ENCODE measurements at regions not wholly inside any gene's neighbourhood (a gene's known extent, or its start where the extent isn't known, plus 50 kb on each side); places are given as distances from the start of the nearest gene placed in this dataset.
"Not testable (repeated sequence)": the region's sequence is repeated elsewhere in the genome, so short reads cannot be mapped to it uniquely, and the experiment has no call there.

DNA sequence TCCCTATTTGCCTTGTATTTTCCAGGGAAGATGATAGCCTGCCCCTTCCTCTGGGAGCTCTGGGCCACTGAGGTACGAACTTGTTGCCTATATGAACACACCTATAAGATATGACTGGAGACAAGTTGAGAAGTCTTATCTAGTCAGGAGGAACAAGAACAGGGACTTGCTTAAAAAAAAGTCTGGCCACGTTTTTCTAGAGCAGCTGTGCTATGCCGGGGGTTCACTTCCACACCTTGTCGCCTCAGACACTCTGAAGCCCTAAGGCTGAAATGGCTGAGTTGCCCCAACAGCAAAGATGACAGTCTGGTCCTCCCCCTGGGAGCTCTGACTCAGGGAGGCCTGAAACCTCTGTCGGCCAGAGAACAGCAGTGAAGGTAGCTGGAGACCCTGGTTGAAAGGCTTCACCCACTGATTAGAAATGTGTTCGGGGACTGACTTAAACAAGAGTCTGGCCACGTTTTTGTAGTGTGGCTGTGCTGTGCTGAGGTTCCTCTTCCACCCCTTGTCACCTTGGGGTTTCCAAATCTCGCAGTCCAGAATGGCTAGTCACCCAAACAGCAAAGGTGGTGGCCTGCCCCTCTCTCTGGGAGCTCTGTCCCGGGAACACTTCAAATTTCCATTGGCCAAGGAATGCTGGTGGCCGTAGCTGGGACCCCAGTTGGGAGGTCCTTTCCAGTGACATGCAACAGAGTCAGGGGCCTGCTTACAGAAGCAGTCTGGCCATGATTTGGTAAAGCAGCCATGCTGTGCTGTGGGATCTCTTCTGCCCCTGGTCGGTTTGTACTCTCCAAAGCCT is 225.5 kb downstream of the CWH43 start:
- H3K4me1 Mint-ChIP-seq (ENCODE audit: low read depth); H3K4me3 Mint-ChIP-seq; DNase-seq; H3K27me3 Mint-ChIP-seq; H3K27ac Mint-ChIP-seq; H3K36me3 Mint-ChIP-seq (ENCODE audit: low read depth): not testable (repeated sequence)
- peaks cover 17% of the 10 kb centered on the region for H3K9me3 Mint-ChIP-seq

DNA sequence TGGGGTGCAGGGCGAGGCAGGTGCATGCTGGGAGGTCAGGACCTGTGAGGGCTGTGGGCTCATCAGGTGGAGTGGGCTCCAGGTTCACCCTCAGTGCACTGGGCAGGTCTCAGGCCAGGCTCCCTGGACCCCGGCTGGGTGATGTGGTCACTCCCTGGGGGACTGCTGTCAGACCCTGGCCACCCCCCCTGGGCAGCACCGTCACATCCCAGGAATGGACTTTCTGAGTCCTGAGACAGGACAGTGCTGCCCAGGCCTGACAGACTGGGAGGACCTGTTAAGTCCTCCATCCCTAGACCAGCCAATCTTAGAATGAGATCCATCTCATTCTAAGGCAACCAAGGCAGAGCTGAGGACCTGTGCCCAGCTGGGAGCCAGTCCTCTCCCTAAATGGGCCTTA is 227.2 kb downstream of the CWH43 start:
- not testable (repeated sequence) for H3K27ac Mint-ChIP-seq; H3K27me3 Mint-ChIP-seq; H3K36me3 Mint-ChIP-seq (ENCODE audit: low read depth); H3K4me1 Mint-ChIP-seq (ENCODE audit: low read depth); H3K4me3 Mint-ChIP-seq; DNase-seq
- peaks cover 19% of the 10 kb centered on the region for H3K9me3 Mint-ChIP-seq

DNA sequence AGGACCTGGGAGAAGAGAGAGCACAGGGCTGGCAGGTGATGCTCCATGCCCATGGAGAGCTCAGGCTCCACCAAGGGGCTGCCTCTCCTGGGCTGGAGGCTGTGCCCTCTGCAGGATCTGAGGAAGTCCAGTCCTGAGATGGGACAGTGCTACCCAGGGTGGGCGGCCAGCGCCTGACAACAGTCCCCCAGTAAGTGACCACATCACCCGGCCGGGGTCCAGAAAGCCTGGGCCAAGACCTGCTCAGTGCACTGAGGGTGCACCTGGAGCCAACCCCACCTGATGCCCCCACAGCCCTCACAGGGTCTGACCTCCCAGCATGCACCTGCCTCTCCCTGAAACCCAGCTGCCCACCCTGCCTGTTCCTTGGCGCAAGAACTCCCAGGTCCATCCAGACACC is 227.7 kb downstream of the CWH43 start:
- not testable (repeated sequence) for H3K27me3 Mint-ChIP-seq; DNase-seq; H3K4me3 Mint-ChIP-seq; H3K4me1 Mint-ChIP-seq (ENCODE audit: low read depth); H3K36me3 Mint-ChIP-seq (ENCODE audit: low read depth); H3K27ac Mint-ChIP-seq
- peaks cover 17% of the 10 kb centered on the region for H3K9me3 Mint-ChIP-seq

DNA sequence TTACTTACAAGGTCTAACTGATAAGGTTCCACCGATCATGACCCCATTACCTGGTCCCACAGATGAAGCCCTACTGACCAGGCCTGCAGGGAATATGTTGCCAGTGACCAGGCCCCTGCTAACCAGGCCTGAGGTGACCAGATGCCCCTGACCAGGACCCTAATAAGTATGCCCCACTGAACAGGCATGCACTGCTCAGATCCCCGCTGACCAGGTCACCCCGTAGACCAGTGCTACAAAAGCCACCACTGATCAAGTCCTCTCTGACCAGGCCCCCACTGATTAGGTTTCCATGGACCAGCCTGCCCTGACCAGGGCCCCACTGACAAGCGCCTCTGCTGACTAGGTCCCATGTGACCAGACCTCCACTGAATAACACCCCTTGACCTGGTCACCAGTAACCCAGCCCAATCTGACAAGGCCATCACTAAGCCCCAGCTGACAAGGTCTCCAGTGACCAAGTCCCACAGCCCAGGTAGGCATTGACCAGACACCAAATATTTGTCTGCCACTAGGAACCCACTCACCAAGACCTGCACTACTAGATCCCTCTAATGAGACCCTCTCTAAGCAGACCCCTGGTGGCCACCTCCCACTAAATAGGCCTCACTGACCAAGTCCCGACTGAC is 228.5 kb downstream of the CWH43 start:
- not testable (repeated sequence) for H3K36me3 Mint-ChIP-seq (ENCODE audit: low read depth); H3K4me1 Mint-ChIP-seq (ENCODE audit: low read depth); DNase-seq; H3K27me3 Mint-ChIP-seq; H3K27ac Mint-ChIP-seq; H3K4me3 Mint-ChIP-seq
- H3K9me3 Mint-ChIP-seq: peaks cover 22% of the 10 kb centered on the region

DNA sequence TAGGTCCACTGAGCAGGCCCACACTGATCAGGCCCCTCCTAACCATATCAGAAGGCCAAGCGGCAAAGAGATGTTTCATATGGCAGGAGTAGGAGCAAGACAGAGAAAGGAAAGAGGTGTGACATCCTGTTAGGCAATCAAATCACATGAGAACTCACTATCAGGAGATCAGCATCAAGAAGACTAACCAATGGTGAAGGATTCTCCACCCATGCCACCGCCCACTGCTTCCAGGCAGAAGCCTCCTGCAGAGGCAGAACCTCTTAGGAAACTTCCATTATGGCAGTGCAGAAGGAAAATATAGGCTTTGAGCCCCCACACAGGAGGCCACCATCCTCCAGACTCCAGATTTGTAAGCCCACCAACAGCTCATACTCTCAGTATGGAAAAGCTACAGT is 229.0 kb downstream of the CWH43 start:
- peaks cover 21% of the 10 kb centered on the region for H3K9me3 Mint-ChIP-seq
- H3K36me3 Mint-ChIP-seq (ENCODE audit: low read depth); H3K27ac Mint-ChIP-seq; H3K27me3 Mint-ChIP-seq; H3K4me3 Mint-ChIP-seq; H3K4me1 Mint-ChIP-seq (ENCODE audit: low read depth); DNase-seq: not testable (repeated sequence)

DNA sequence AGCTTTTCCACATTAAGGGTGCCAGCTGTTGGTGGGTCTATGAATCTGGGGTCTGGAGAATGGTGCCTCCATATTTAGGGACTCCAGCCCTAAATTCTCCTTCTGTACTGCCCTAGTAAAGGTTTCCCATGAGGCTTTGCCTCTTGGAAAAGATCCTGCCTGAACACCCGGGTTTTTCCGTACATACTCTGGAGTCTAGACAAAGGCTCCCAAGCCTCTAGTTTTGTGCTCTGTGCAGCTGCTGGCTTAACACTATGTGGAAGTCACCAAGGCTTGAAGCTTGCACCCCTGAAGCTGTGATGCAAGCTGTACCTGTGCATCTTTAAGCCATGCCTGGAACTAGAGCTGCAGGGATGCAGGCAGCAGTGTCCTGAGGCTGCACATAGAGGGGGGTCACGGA is 230.5 kb downstream of the CWH43 start:
- not testable (repeated sequence) for H3K4me1 Mint-ChIP-seq (ENCODE audit: low read depth); H3K4me3 Mint-ChIP-seq; H3K36me3 Mint-ChIP-seq (ENCODE audit: low read depth); H3K27ac Mint-ChIP-seq; H3K27me3 Mint-ChIP-seq; DNase-seq
- H3K9me3 Mint-ChIP-seq: peaks cover 33% of the 10 kb centered on the region

DNA sequence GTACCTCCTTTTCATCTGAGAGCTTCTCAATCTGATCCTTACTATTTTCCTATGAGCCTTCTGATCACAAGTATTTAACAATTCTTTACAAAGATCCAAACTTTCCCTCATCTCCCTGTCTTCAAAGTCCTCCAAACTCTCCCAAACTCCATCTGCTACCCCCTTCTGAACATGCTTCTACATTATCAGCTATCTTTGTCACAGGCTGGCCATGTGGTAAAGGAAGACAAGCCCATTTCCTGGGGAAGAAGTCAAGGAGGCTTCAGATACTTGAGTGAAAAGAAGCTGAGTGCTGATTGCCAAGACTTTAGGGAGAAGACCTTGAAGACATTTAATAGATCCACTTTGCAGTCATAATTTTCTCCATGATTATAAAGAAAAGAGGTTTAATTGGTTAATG is 231.4 kb downstream of the CWH43 start:
- DNase-seq: no peak
- Mint-ChIP-seq H3K4me3 (no peak overlapping the region), H3K27ac (no peak overlapping the region), H3K36me3 (ENCODE audit: low read depth) (no peaks in the 10 kb centered on the region), H3K27me3 (no peaks in the 10 kb centered on the region), H3K4me1 (ENCODE audit: low read depth) (no peaks in the 10 kb centered on the region), H3K9me3 (peaks cover 36% of the 10 kb centered on the region)

DNA sequence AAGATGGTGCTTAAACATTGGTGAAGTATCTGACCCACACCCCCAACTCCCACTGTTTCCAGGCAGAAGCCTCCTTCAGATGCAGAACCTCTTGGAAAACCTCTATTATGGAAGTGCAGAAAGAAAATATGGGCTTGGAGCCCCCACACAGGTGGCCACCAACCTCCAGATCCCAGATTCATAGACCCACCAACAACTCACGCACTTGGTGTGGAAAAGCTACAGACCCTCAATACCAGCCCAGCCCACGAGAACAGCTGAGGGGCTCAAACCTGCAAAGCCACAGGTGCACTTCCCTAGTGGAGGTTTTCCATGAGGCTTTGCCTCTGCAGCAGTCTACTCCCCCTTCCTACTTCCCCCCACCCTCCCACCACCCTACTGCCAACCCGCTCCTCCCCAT is 232.0 kb downstream of the CWH43 start:
- not testable (repeated sequence) for H3K4me3 Mint-ChIP-seq; H3K36me3 Mint-ChIP-seq (ENCODE audit: low read depth); H3K27ac Mint-ChIP-seq; H3K27me3 Mint-ChIP-seq; DNase-seq; H3K4me1 Mint-ChIP-seq (ENCODE audit: low read depth)
- peaks cover 38% of the 10 kb centered on the region for H3K9me3 Mint-ChIP-seq

DNA sequence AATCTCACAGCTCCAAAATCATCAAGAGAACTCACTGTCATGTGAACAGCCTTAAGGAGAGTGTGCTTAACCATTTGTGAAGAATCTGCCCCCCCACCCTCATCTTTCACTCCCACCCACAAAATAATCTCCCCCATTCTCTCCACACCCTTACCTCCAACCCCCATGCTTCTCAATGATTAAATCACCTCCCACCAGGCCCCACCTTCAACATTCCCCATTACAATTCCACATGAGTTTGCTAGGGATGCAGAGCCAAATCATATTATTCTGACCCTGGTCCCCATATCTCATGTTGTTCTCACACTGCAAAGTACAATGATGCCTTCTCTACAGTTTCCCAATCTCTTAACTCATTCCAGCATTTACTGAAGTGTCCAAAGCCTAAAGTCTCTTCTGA is 232.9 kb downstream of the CWH43 start:
- DNase-seq; H3K27ac Mint-ChIP-seq; H3K4me1 Mint-ChIP-seq (ENCODE audit: low read depth); H3K4me3 Mint-ChIP-seq; H3K27me3 Mint-ChIP-seq; H3K36me3 Mint-ChIP-seq (ENCODE audit: low read depth): not testable (repeated sequence)
- peaks cover 38% of the 10 kb centered on the region for H3K9me3 Mint-ChIP-seq

DNA sequence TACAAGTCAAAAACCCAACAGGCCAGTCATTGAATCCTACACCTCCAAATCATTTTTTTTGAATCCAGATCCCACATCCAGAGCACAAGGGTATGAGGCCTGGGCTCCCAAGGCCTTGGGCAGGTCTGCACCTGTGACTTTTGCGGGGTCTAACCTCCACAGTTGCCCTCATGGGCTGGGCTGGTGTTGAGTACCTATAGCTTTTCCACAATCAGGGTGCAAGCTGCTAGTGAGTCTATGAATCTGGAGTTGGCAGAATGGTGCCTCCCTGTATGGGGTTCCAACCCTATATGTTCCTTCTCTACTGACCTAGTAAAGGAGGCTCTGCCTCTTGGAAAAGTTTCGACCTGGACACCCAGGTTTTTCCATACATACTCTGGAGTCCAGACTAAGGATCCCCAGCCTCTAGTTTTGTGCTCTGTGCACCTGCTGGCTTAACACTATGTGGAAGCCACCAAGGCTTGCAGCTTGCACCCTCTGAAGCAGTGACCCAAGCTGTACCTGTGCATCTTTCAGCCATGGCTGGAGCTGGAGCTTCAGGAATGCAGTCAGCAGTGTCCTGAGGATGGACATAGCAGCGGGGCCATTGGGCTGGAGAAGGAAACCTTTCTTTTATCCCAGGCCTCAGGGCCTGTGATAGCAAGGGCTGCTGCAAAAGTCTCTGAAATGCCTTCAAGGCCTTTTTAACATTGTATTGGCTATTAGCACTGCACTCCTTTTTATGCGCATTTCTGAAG is 233.6 kb downstream of the CWH43 start:
- not testable (repeated sequence) for H3K27ac Mint-ChIP-seq; H3K27me3 Mint-ChIP-seq; H3K4me1 Mint-ChIP-seq (ENCODE audit: low read depth); H3K36me3 Mint-ChIP-seq (ENCODE audit: low read depth); DNase-seq; H3K4me3 Mint-ChIP-seq
- H3K9me3 Mint-ChIP-seq: peaks cover 36% of the 10 kb centered on the region

DNA sequence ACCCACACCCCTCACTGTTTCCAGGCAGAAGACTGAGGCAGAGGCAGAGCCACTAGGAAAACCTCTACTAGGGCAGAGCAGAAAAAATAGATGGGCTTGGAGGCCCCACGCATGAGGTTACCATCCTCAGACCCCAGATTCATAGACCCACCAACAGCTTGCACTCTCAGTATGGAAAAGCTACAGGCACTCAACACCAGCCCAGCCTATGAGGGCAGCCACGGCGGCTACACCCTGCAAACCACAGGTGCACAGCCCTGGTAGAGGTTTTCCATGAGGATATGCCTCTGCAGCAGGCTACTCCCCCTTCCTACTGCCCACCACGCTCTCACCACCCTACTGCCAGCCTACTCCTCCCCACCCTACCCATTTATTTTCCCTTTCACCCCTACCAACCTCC is 235.1 kb downstream of the CWH43 start:
- H3K4me3 Mint-ChIP-seq: no peak overlapping the region
- H3K4me1 Mint-ChIP-seq (ENCODE audit: low read depth): no peaks in the 10 kb centered on the region
- no peak for DNase-seq
- H3K9me3 Mint-ChIP-seq: peaks cover 36% of the 10 kb centered on the region
- no peak overlapping the region for H3K27ac Mint-ChIP-seq
- no peaks in the 10 kb centered on the region for H3K27me3 Mint-ChIP-seq
- no peaks in the 10 kb centered on the region for H3K36me3 Mint-ChIP-seq (ENCODE audit: low read depth)

DNA sequence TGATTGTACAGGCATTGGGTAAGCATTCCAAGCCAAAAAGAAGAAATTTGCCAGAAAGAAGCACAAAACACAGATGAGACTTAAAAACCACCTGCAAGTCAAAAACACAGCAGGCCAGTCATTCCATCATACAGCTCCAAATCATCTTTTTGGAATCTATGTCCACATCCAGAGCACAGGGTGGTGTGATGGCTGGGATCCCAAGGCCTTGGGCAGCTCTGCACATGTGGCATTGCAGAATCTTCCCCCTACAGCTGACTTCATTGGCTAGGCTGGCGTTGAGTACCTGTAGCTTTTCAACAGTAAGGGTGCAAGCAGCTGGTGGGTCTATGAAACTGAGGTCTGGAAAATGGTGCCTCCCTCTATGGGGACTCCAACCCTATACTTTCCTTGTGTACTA is 236.7 kb downstream of the CWH43 start:
- not testable (repeated sequence) for H3K4me3 Mint-ChIP-seq; DNase-seq; H3K27ac Mint-ChIP-seq; H3K4me1 Mint-ChIP-seq (ENCODE audit: low read depth); H3K36me3 Mint-ChIP-seq (ENCODE audit: low read depth); H3K27me3 Mint-ChIP-seq
- peaks cover 40% of the 10 kb centered on the region for H3K9me3 Mint-ChIP-seq

DNA sequence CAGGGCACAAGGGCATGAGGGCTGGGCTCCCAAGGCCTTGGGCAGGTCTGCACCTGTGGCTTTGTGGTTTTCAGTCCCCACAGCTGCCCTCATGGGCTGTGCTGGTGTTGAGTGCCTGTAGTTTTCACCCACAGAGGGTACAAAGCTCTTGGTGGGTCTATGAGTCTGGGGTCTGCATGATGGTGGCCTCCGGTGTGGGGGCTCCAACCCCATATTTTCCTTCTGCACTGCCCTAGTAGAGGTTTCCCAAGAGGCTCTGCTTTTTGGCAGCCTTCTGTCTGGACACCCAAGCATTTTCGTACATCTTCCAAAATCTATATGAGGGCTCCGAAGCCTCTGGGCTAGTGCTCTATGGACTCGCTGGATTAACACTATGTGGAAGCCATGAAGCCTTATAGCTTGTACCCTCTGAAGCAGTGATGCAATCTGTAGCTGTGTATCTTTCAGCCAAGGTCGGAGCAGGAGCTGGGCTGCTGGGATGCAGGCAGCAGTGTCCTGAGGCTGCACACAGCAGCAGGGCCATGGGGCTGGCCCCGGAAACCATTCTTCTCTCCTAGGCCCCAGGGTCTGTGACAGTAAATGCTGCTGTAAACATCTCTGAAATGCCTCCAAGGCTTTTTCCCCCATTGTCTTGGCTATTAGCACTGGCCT is 240.3 kb downstream of the CWH43 start:
- not testable (repeated sequence) for H3K4me1 Mint-ChIP-seq (ENCODE audit: low read depth); H3K27me3 Mint-ChIP-seq; H3K4me3 Mint-ChIP-seq; H3K36me3 Mint-ChIP-seq (ENCODE audit: low read depth); H3K27ac Mint-ChIP-seq; DNase-seq
- peaks cover 26% of the 10 kb centered on the region for H3K9me3 Mint-ChIP-seq

DNA sequence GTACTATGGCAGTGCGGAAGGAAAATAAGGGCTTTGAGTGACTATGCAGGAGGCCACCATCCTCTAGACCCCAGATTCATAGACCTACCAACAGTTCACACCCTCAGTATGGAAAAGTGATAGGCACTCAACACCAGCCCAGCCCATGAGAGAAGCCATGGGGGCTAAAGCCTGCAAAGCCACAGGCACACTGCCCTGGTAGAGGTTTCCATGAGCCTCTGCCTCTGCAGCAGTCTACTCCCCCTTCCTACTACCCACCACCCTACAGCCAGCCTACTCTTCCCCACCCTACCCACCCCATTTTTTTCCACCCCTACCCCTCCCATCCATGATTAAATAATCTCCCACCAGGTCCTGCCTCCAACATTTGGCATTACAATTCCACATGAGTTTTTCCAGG is 241.9 kb downstream of the CWH43 start:
- H3K27ac Mint-ChIP-seq; DNase-seq; H3K4me1 Mint-ChIP-seq (ENCODE audit: low read depth); H3K36me3 Mint-ChIP-seq (ENCODE audit: low read depth); H3K4me3 Mint-ChIP-seq; H3K27me3 Mint-ChIP-seq: not testable (repeated sequence)
- H3K9me3 Mint-ChIP-seq: peaks cover 13% of the 10 kb centered on the region

DNA sequence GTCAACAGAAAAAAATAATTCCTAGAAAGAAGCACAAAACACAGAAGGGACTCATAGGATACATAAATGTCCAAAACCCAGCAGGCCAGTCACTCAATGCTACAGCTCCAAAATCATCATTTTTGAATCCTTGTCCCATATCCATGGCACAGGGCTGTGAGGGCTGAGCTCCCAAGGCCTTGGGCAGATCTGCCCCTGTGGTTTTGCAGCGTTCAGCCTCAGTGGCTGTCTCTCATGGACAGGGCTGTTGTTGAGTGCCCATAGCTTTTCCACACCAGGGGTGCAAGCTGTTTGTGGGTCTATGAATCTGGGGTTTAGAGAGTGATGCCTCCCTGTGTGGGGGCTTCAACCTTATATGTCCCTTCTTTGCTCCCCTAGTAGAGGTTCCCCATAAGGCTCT is 243.2 kb downstream of the CWH43 start:
- not testable (repeated sequence) for DNase-seq, H3K4me3 Mint-ChIP-seq, H3K9me3 Mint-ChIP-seq

More for the DNA sequence above, 243.2 kb downstream of the CWH43 start:
- H3K4me1 Mint-ChIP-seq (ENCODE audit: low read depth); H3K27ac Mint-ChIP-seq; H3K36me3 Mint-ChIP-seq (ENCODE audit: low read depth); H3K27me3 Mint-ChIP-seq: not testable (repeated sequence)
